Heart left ventricle (tissue), 13 donors: ENCODE measurements at regions not wholly inside any gene's neighbourhood (a gene's known extent, or its start where the extent isn't known, plus 50 kb on each side); places are given as distances from the start of the nearest gene placed in this dataset.
"Not testable (repeated sequence)": the region's sequence is repeated elsewhere in the genome, so short reads cannot be mapped to it uniquely, and the experiment has no call there.

Experiments
- CTCF ChIP-seq, 12 donors: fragments of 200-600 bp; sonication (generic) in 4 of 12; IDR thresholded peaks; one replicate each; pipeline versions ENCODE4 v1.5.0 to v1.8.0; 2018 to 2022; ENCODE audit warnings: antibody characterized with exemption in 12 of 12, mild to moderate bottlenecking in 5 of 12
- POLR2A ChIP-seq, 2 donors: fragments of 450-650 bp; IDR thresholded peaks; one replicate each; pipeline ENCODE4 v1.6.1; 2017; ENCODE audit warnings: antibody characterized with exemption in 2 of 2, mild to moderate bottlenecking in 2 of 2, moderate library complexity in 2 of 2
- donor health status: ischemic (EF 13 %, LVEDD 7.1; RV severe dilation, severe dysfunction).
- donor health status: DM: no; HTN: yes; CAD: no.
- donor health status: DM: no; HTN: no; CAD: no.
- donor health status: ischemic (EF 25% LVEDD 6.9; RV normal size, moderate dysfunction).
- donor health status: ischemic (EF 25% LVEDD 5.7; RV mildly dilated, moderate dysfunction).
- donor health status: ischemic (EF 35%, LVEDD 5.7; RV mildly dilated, moderate dysfunction).
- donor health status: nonischemic (EF 11% LVEDD 7.7; RV severe dilation, severe dysfunction).
- donor health status: DM: yes; HTN: yes; CAD: no.
- donor health status: PGD.
- donor health status: ischemic (EF 29% LVEDD 5.4; RV normal size, mild dysfunction).
- donor health status: nonischemic (EF 23%, LVEDD 6.1; RV moderate dilation, normal function).

- TF ChIP-seq CTCF, POLR2A (IDR thresholded peaks at IDR 0.05): not testable (repeated sequence)
Observed at GRCh38 chrX:137884813-137885212, 318.9 kb downstream of the ZIC3 start.
